ENCODE measurements at regions not wholly inside any gene's neighbourhood (a gene's known extent, or its start where the extent isn't known, plus 50 kb on each side); places are given as distances from the start of the nearest gene placed in this dataset.

GRCh38 chr7:13466874-13467547, 522.5 kb downstream of the ETV1 start:
- POLR2A ChIA-PET = no interaction called here

DNA sequence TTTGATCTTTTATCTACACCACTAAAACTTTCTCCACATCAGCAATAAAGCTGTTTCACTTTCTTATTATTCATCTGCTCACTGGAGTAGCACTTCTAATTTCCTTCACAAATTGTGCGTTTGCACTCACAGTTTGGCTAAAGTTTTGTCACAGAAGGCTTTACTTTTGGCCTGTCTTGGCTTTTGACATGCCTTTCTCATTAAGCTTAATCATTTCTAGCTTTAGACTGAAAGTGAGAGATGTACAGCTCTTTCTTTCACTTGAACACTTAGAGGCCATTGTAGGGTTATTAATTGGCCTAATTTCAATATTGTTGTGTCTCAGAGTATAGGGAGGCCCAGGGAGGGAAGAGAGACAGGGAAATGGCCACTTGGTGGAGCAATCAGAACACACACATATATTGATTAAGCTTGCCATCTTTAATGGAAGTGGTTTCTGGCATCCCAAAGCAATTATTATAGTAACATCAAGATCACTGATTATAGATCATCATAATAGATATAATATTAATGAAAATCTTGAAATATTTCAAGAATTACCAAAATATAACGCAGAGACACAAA, 512.5 kb downstream of the ETV1 start:
- ATAC-seq (no peak), DNase-seq (no peak)
- ChIA-PET CTCF (no interaction called here), POLR2A (no interaction called here)
- no peaks in the 10 kb centered on the region for H3K27me3 Mint-ChIP-seq
- H3K9me3 Mint-ChIP-seq (ENCODE audit: low read depth) = no peaks in the 10 kb centered on the region
- intact Hi-C loops (cut with DNase I, micrococcal nuclease) = no loop called here
- no peak overlapping the region for H3K27ac Mint-ChIP-seq
- H3K36me3 Mint-ChIP-seq (ENCODE audit: low read depth) = no peaks in the 10 kb centered on the region
- no peaks in the 10 kb centered on the region for H3K4me1 Mint-ChIP-seq
- no peak overlapping the region for H3K4me3 Mint-ChIP-seq

More at GRCh38 chr7:13466874-13467547, 522.5 kb downstream of the ETV1 start:
- CTCF ChIA-PET = no interaction called here
- DNase-seq (no peak), ATAC-seq (no peak)
- intact Hi-C loops (cut with DNase I, micrococcal nuclease) = no loop called here
- Mint-ChIP-seq H3K27me3 (no peaks in the 10 kb centered on the region), H3K27ac (no peak overlapping the region), H3K36me3 (ENCODE audit: low read depth) (no peaks in the 10 kb centered on the region), H3K4me3 (no peak overlapping the region), H3K9me3 (ENCODE audit: low read depth) (no peaks in the 10 kb centered on the region), H3K4me1 (no peaks in the 10 kb centered on the region)

GRCh38 chr7:13489386-13489785, 500.1 kb downstream of the ETV1 start:
- DNase-seq (no peak), ATAC-seq (no peak)
- H3K4me1 Mint-ChIP-seq = no peaks in the 10 kb centered on the region
- intact Hi-C loops (cut with DNase I, micrococcal nuclease) = no loop called here
- ChIA-PET CTCF (no interaction called here), POLR2A (no interaction called here)
- H3K9me3 Mint-ChIP-seq (ENCODE audit: low read depth) = peaks cover 9% of the 10 kb centered on the region
- no peak overlapping the region for H3K27ac Mint-ChIP-seq
- no peak overlapping the region for H3K4me3 Mint-ChIP-seq
- H3K36me3 Mint-ChIP-seq (ENCODE audit: low read depth) = no peaks in the 10 kb centered on the region
- no peaks in the 10 kb centered on the region for H3K27me3 Mint-ChIP-seq

DNA sequence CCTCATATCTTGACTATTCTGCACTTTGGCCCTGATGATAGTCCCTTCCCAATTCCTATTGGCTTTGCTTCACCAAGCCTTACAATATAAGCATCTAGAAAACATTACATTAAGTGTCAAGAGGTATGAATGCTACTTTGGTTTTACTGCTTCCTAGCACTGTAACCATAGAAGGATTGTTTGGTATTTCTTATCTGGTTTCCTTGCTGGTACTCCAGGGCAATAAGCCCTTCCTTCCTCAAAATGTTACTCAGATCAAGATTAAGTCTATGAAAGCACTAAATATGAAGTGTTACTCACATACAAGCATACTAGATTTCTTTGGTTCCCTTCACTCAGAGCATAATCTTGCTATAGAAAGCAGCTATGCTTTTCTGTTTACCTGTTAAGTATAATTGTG, 492.5 kb downstream of the ETV1 start:
- Mint-ChIP-seq H3K4me1 (no peaks in the 10 kb centered on the region), H3K4me3 (no peak overlapping the region), H3K27me3 (no peaks in the 10 kb centered on the region), H3K9me3 (ENCODE audit: low read depth) (peaks cover 5% of the 10 kb centered on the region), H3K27ac (no peak overlapping the region), H3K36me3 (ENCODE audit: low read depth) (no peaks in the 10 kb centered on the region)
- CTCF ChIA-PET = no interaction called here
- ATAC-seq = no peak
- intact Hi-C loops (cut with DNase I, micrococcal nuclease) = no loop called here
- POLR2A ChIA-PET = no interaction called here
- DNase-seq = no peak

DNA sequence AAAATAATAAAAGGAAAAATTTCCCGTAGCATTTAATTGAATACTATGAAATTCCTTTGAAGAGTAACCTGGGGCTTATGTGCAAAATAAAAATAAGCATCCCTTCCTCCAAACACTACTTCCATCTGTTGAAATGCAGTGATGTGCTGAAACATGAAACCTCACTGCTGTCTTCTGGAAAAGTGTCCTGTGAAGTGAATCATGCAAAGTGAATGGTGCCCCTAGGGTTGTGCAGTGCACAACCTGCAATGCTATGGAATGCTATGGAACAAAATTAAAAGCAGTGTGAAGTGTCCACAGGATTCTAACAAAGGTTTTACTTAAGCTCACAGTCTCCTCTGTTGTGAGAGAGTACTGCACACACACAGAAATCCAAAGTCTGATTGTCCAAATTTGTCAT, 480.9 kb downstream of the ETV1 start:
- Mint-ChIP-seq H3K4me3 (no peak overlapping the region), H3K27me3 (no peaks in the 10 kb centered on the region), H3K4me1 (no peaks in the 10 kb centered on the region), H3K9me3 (ENCODE audit: low read depth) (no peaks in the 10 kb centered on the region), H3K27ac (no peak overlapping the region), H3K36me3 (ENCODE audit: low read depth) (no peaks in the 10 kb centered on the region)
- ChIA-PET POLR2A (interaction anchor here (0.6 kb wide), 1 partner anchor 47 kb away, joined by 5 read pairs; no protein-coding TSS in a partner anchor), CTCF (no interaction called here)
- intact Hi-C loops (cut with DNase I, micrococcal nuclease) = no loop called here
- no peak for ATAC-seq
- DNase-seq = no peak

- POLR2A ChIA-PET = no interaction called here
- no peak for DNase-seq
- no peaks in the 10 kb centered on the region for H3K27me3 Mint-ChIP-seq
- no peak overlapping the region for H3K4me3 Mint-ChIP-seq
- no peak for ATAC-seq
- no peak overlapping the region for H3K27ac Mint-ChIP-seq
- peaks cover 3% of the 10 kb centered on the region for H3K9me3 Mint-ChIP-seq (ENCODE audit: low read depth)
- H3K36me3 Mint-ChIP-seq (ENCODE audit: low read depth) = no peaks in the 10 kb centered on the region
- CTCF ChIA-PET = no interaction called here
- intact Hi-C loops (cut with DNase I, micrococcal nuclease) = no loop called here
- no peaks in the 10 kb centered on the region for H3K4me1 Mint-ChIP-seq
Observed at GRCh38 chr7:13518738-13519137, 470.7 kb downstream of the ETV1 start.

DNA sequence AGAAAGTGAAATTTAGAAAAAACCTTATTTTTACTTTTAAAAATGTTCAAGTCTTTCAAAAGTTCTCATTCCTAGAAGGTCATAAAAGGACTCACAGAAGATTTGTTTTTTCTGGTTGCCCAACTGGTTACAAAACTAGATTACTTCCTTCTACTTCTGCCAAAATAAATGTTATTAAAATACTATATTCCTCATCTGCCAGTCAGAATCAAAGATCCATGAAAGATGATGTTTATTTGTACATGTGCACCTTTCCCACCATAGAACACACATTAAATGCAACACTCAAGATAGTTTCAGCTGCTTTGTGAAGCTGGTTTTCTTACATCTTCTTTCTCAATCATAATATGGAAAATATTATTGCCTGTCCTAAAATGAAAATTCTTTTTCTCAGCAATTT, 465.4 kb downstream of the ETV1 start:
- ChIA-PET POLR2A (no interaction called here), CTCF (no interaction called here)
- intact Hi-C loops (cut with DNase I, micrococcal nuclease) = loop anchor here in 1 of 2 experiments (2.0 to 10.0 kb wide), 2 partner anchors 219 to 1171 kb away; no protein-coding TSS in a partner anchor
- no peaks in the 10 kb centered on the region for H3K4me1 Mint-ChIP-seq
- DNase-seq = no peak
- no peak overlapping the region for H3K27ac Mint-ChIP-seq
- H3K27me3 Mint-ChIP-seq = no peaks in the 10 kb centered on the region
- no peaks in the 10 kb centered on the region for H3K36me3 Mint-ChIP-seq (ENCODE audit: low read depth)
- H3K4me3 Mint-ChIP-seq = no peak overlapping the region
- no peak for ATAC-seq
- H3K9me3 Mint-ChIP-seq (ENCODE audit: low read depth) = no peaks in the 10 kb centered on the region

DNA sequence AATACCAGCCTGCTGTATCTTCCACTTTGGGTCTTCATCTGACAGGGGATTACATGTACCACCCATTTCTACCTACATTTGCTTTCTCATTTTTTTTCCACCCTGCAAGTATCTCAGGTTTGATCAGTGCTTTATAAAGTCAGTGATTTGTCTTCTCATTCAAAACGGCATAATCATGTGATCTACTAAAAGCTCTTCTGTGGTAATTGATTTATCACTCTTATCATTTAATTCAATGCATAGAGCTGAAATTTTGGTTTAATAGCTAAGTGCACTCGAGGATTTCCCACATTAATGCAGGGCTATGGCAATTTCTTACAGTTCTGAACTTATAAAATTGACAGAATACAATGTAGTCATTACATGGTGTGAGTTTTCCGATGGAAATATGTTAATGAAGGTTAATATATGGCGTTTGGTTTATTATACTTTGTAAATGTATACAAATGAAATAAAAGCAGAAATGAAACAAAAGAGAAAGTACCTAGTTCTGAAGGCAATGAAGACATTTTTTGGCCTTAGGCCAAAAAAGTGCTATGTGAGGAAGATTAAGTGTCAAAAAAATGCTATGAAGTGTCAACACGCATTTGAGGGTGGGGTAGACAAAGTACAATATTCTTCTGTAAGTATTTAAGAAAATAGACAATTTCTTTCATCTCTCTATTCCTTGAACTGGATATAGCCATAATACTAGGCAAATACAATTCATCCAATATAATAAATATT, 457.3 kb downstream of the ETV1 start:
- DNase-seq (no peak), ATAC-seq (no peak)
- Mint-ChIP-seq H3K9me3 (ENCODE audit: low read depth) (no peaks in the 10 kb centered on the region), H3K4me1 (no peaks in the 10 kb centered on the region), H3K27me3 (no peaks in the 10 kb centered on the region), H3K4me3 (no peak overlapping the region), H3K27ac (no peak overlapping the region), H3K36me3 (ENCODE audit: low read depth) (no peaks in the 10 kb centered on the region)
- ChIA-PET CTCF (no interaction called here), POLR2A (no interaction called here)
- intact Hi-C loops (cut with DNase I, micrococcal nuclease) = no loop called here

DNA sequence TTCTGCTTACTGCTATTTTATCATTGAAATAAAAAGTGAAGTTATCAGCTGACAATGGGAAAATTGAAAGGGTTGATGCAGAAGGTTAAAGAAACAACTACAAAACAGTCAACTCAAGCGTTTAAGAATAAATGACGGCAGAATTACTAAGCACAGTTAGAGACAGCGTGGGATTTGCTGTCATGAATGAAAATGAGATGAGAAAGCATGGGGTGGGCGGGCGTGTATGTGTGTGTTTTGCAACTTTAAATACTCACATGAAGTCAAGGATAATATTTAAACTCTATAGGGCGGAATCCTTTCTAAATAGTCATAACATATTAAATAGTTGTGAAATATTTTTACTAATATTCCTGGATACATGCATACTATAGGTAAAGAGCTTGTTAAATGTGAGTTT, 450.8 kb downstream of the ETV1 start:
- ChIA-PET POLR2A (no interaction called here), CTCF (interaction anchor here (1.1 to 1.3 kb wide), 2 partner anchors 11 to 919 kb away, joined by 4 to 5 read pairs; no protein-coding TSS in a partner anchor)
- no peak for ATAC-seq
- Mint-ChIP-seq H3K27ac (no peak overlapping the region), H3K4me3 (no peak overlapping the region), H3K36me3 (ENCODE audit: low read depth) (no peaks in the 10 kb centered on the region), H3K9me3 (ENCODE audit: low read depth) (no peaks in the 10 kb centered on the region), H3K27me3 (no peaks in the 10 kb centered on the region), H3K4me1 (no peaks in the 10 kb centered on the region)
- no peak for DNase-seq
- intact Hi-C loops (cut with DNase I, micrococcal nuclease) = no loop called here

GRCh38 chr7:13540429-13540828, 449.0 kb downstream of the ETV1 start:
- ATAC-seq (no peak), DNase-seq (no peak)
- CTCF ChIA-PET = no interaction called here
- H3K4me1 Mint-ChIP-seq = no peaks in the 10 kb centered on the region
- POLR2A ChIA-PET = no interaction called here
- intact Hi-C loops (cut with DNase I, micrococcal nuclease) = no loop called here
- H3K36me3 Mint-ChIP-seq (ENCODE audit: low read depth) = no peaks in the 10 kb centered on the region
- no peak overlapping the region for H3K4me3 Mint-ChIP-seq
- no peak overlapping the region for H3K27ac Mint-ChIP-seq
- H3K9me3 Mint-ChIP-seq (ENCODE audit: low read depth) = no peaks in the 10 kb centered on the region
- H3K27me3 Mint-ChIP-seq = no peaks in the 10 kb centered on the region

GRCh38 chr7:13541326-13541725, 448.1 kb downstream of the ETV1 start:
- DNase-seq (no peak), ATAC-seq (no peak)
- intact Hi-C loops (cut with DNase I, micrococcal nuclease) = no loop called here
- POLR2A ChIA-PET = no interaction called here
- Mint-ChIP-seq H3K4me3 (no peak overlapping the region), H3K4me1 (no peaks in the 10 kb centered on the region), H3K27ac (no peak overlapping the region), H3K9me3 (ENCODE audit: low read depth) (no peaks in the 10 kb centered on the region), H3K36me3 (ENCODE audit: low read depth) (no peaks in the 10 kb centered on the region), H3K27me3 (no peaks in the 10 kb centered on the region)
- CTCF ChIA-PET = interaction anchor here (0.5 kb wide), 1 partner anchor 19 kb away, joined by 3 read pairs; no protein-coding TSS in a partner anchor

GRCh38 chr7:13542451-13542850, 447.0 kb downstream of the ETV1 start:
- POLR2A ChIA-PET = no interaction called here

More at GRCh38 chr7:13542451-13542850, 447.0 kb downstream of the ETV1 start:
- Mint-ChIP-seq H3K9me3 (ENCODE audit: low read depth) (no peaks in the 10 kb centered on the region), H3K27me3 (no peaks in the 10 kb centered on the region), H3K4me3 (no peak overlapping the region), H3K36me3 (ENCODE audit: low read depth) (no peaks in the 10 kb centered on the region), H3K27ac (no peak overlapping the region), H3K4me1 (no peaks in the 10 kb centered on the region)
- ATAC-seq (no peak), DNase-seq (no peak)
- CTCF ChIA-PET = no interaction called here
- intact Hi-C loops (cut with DNase I, micrococcal nuclease) = no loop called here
